ENCODE measurements at regions not wholly inside any gene's neighbourhood (a gene's known extent, or its start where the extent isn't known, plus 50 kb on each side); places are given as distances from the start of the nearest gene placed in this dataset.

- no peak for TF ChIP-seq CTCF (IDR thresholded peaks at IDR 0.05)
- TF ChIP-seq POLR2A (IDR thresholded peaks at IDR 0.05): no peak
- no peak for TF ChIP-seq EP300 (IDR thresholded peaks at IDR 0.05)
- TF ChIP-seq POLR2AphosphoS5 (IDR thresholded peaks at IDR 0.05): no peak
Observed at GRCh38 chr6:14658030-14658429, 540.5 kb downstream of the CD83 start.
